HG02938 (cell line): ENCODE measurements at regions not wholly inside any gene's neighbourhood (a gene's known extent, or its start where the extent isn't known, plus 50 kb on each side); places are given as distances from the start of the nearest gene placed in this dataset.
"Not testable (repeated sequence)": the region's sequence is repeated elsewhere in the genome, so short reads cannot be mapped to it uniquely, and the experiment has no call there.

ENCODE experiments used
- ATAC-seq: cut with Tn5 transposase; IDR thresholded peaks from one replicate; pipeline ENCODE4 v1.9.1; 2021; ENCODE audit warnings: mild to moderate bottlenecking, moderate library complexity; ENCODE audit not compliant: unreplicated experiment

GRCh38 chr1:190949939-190950338 is 472.3 kb upstream of the BRINP3 start:
- ATAC-seq = no peak

- no peak for ATAC-seq
Observed at GRCh38 chr1:190957565-190957964, 479.9 kb upstream of the BRINP3 start.

DNA sequence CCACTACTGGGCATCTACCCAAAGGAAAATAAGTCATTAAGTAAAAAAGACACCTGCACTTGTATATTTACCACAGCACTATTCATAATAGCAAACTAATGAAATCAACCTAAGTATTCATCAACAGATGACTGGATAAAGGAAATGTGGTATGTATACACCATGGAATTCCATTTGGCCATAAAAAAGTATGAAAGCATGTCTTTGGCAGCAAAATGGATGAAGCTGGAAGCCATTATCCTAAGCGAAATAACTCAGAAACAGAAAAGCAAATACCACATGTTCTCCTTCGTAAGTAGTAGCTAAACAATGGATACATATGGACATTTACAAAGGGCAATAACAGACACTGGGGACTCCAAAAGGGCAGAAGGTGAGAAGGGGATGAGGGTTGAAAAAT is 485.7 kb upstream of the BRINP3 start:
- no peak for ATAC-seq

GRCh38 chr1:190975827-190976226 is 498.2 kb upstream of the BRINP3 start:
- no peak for ATAC-seq

DNA sequence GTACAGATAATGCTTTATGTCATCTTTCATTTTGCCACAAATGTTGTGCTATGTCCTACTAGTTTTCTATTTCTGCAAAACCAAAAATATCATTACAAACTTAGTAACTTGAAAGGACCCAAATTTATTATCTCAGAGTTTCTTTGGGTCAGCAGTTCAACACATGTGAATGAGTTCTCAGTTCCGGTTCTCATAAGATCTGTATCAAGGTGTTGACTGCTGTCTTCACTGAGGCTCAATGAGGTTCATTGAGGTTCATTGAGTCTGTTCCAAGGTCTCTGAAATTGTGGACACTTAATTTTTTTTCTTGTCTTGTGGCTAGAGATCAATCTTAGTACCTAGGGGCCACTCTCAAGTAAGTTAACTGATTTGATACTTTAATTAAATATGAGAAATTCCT is 525.1 kb upstream of the BRINP3 start:
- ATAC-seq = no peak

GRCh38 chr1:191016765-191017164 is 539.1 kb upstream of the BRINP3 start:
- no peak for ATAC-seq

DNA sequence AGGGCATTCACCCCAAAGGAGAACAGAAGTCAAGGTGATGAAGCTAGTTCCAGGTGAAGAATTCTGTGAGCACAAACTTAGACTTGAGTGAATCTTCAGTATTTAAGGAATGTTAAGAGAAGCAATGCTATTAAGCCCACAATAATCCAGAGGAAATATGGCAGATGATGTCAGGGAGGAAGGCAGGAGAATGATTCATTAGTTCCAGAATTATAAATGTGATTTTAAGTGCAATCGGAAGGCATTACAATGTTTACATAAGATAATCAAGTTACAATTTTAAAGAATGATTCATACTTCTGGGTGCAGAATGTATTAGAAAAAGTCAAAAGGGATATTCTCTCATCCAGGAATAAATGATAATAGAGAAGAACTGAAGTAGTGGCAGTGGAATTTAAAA is 545.2 kb upstream of the BRINP3 start:
- ATAC-seq = no peak

DNA sequence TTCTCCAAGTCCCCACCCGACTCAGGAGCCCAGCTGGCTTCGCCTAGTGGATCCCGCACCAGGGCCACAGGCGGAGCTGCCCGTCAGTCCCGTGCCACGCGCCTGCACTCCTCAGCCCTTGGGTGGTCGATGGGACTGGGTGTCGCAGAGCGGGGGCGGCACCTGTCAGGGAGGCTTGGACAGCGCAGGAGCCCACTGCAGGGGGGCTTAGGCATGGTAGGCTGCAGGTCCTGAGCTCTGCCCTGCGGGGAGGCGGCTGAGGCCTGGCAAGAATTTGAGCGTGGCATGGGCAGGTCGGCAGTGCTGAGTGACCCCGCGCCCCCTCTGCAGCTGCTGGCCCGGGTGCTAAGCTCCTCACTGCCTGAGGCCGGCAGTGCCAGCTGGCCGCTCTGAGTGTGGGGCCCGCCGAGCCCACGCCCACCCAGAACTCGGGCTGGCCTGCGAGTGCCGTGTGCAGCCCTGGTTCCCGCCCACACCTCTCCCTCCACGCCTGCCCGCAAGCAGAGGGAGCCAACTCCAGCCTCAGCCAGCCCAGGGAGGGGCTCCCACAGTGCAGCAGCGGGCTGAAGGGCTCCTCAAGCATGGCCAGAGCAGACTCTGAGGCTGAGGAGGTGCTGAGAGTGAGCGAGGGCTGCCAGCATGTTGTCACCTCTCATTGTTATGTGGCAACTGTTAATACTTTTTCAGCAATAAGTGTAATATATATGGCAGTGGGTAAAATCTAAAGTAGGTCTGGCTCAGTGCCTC is 548.4 kb upstream of the BRINP3 start:
- ATAC-seq = no peak

DNA sequence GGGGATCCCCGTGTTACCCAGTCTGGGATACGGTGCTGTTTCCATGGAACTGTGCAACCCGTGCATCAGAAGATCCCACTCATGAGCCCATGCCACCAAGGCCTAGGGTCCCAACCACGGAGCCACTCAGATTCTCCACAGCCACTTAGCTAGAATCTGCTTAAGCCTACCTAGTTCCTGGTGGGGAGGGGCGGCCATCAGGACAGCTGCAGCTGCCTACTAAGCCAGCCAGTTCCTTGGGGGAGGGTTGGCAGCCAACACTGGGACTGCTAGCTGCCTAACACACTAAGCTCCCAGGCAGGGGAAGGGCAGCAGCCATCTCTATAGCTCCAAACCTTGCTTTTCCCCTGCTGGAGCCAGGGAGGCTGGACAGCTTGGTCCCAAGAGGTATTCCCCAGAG is 549.2 kb upstream of the BRINP3 start:
- no peak for ATAC-seq

DNA sequence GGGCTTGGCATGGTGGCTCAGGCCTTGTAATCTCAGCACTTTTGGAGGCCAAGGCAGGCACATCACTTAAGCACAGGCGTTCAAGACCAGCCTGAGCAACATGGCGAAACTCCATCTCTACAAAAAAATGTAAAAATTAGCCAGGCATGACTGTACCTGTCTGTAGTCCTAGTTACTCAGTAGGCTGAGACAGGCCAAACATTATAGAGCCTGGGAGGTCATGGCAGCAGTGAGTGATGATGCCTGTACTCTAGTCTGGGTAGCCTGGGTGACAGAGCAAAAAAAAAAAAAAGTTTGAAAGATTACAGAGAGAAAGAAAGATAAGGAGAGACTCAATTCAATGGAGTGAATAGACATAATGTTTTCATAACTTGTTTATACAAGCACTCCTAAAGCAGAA is 556.5 kb upstream of the BRINP3 start:
- no peak for ATAC-seq

GRCh38 chr1:191043066-191043465 is 565.4 kb upstream of the BRINP3 start:
- no peak for ATAC-seq

DNA sequence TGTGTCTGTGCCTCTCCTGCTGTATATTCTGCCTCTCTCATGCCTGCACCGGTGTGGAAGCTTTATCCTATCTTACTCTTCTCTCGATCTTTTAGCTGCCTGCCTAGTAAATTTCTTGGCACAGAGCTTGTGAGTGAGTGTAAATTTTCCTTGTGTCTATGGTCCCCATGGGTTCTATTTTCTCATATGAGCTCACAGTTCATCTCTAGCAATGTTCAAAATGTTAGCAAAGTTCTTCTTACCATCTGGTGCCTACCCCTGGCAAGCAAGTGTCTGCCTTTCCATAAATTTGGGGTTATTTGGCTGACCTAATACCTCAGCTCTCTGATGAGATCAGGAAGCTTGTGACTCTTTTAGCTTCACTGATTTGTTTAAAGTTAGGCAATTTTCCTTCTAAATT is 572.1 kb upstream of the BRINP3 start:
- ATAC-seq = no peak

DNA sequence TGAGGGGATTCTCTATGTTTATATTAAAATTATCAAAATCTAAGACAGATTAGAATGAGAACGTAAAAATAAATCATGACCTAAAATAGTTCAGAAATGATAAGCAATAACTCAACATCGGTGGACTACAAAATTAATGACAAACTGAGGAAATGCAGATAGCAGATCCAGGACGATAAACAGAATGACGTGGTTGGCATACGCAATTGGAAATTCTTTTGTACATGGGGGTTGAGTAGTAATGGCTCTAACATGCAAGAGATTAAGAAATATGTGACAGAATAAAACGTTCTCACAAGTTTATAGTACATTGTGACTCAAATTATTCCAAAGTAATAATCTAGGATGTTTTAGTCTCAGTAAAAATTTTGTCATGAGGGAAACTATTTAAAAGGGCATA is 575.2 kb upstream of the BRINP3 start:
- no peak for ATAC-seq

- ATAC-seq = no peak
Observed at GRCh38 chr1:191065346-191065745, 587.7 kb upstream of the BRINP3 start.

GRCh38 chr1:191065771-191066170 is 588.1 kb upstream of the BRINP3 start:
- no peak for ATAC-seq

GRCh38 chr1:191074881-191075280 is 597.2 kb upstream of the BRINP3 start:
- no peak for ATAC-seq

DNA sequence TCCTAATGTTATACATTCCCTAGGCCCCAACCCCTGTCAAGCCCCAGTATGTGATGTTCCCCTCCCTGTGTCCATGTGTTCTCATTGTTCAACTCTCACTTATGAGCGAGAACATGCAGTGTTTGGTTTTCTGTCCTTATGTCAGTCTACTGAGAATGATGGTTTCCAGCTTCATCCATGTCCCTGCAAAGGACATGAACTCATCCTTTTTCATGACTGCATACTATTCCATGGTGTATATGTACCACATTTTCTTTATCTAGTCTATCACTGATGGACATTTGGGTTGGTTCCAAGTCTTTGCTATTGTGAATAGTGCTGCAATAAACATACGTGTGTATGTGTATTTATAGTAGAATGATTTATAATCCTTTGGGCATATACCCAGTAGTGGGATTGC is 605.4 kb upstream of the BRINP3 start:
- not testable (repeated sequence) for ATAC-seq

- ATAC-seq = no peak
Observed at GRCh38 chr1:191085121-191085520, 607.5 kb upstream of the BRINP3 start.

GRCh38 chr1:191086910-191087309 is 609.2 kb upstream of the BRINP3 start:
- no peak for ATAC-seq

- no peak for ATAC-seq
Observed at GRCh38 chr1:191096405-191096804, 618.7 kb upstream of the BRINP3 start.

DNA sequence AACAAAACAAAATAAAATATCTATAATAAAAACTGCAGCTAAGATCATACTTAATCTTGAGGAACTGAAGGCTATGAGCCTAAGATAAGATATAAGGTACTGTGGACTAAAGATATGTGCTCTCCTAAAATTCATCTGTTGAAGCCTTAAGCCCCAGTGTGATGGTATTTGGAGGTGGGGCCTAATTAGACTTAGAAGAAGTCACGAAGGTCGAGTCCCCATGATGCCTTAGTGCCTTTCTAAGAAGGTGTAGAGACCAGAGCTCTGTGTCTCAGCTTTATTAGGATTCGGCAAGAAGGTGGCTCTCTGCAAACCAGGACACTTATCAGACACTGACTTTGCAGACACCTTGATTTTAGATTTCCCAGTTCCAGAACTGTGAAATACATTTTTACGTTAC is 622.0 kb upstream of the BRINP3 start:
- ATAC-seq = no peak

DNA sequence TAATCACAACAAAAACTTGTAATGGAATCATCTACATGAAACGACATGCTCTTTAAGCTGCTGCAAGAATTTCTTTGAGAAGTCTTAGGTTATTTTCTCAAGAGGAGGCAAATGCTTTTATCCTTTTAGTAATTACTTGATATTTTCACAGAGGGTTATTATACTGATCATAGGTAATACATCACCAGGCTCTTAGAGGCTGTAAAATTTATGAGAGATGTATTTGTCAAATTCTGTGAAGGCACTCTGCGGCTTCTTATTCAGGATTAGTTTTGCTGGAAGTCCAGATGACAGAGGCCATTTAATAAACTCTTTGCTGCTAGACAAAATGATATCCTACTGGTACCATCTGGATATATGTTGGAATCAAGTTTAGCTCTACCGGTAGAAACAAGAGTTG is 624.3 kb upstream of the BRINP3 start:
- ATAC-seq = no peak

DNA sequence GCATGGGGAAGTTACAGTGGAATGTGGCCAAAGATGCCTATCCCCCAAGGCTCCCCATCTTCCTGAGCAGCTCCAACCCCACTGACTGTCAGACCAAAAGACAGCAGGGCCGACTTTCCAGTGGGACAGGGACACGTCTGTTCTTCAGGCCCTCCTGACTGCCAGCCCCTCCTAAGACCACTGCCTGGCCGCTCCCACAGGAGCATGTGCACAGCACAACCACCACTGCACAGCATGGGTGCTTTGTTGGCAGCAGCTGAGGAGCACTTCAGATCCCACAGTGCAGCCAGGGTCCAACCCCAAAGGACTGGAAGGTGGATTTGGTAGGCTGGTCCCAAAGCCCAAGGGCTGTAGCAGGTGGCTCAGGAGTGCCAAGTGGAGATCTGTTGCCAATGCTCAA is 648.3 kb upstream of the BRINP3 start:
- no peak for ATAC-seq
